Activated T-cell treated with anti-CD3 and anti-CD28 coated beads for 48 hours (primary cell): ENCODE measurements at regions not wholly inside any gene's neighbourhood (a gene's known extent, or its start where the extent isn't known, plus 50 kb on each side); places are given as distances from the start of the nearest gene placed in this dataset.

ENCODE experiments used
- DNase-seq: peaks from one replicate; pipeline ENCODE4 v3.0.0-alpha.2; 2020; ENCODE audit warnings: low read depth

DNA sequence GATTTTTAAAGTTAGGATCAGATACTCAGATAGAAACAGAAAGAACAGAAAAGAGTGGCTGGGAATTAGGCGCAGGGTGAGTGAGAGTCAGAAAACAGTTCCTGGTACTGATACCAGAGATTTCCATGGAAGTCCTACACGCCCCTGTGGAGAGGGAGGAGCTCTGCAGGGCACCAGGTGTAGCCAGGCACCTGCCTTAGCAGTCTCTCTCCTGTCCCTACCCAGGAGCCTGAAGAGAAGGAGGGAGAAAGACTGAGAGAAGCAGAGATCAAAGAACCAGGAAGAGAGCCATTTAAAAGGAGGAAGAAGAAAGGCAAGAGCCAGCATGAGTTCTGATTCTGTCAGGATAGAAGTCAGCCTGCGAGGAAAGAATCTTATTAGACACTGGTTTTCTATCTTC, 65.0 kb downstream of the CBLN1 start:
- no peak for DNase-seq

DNA sequence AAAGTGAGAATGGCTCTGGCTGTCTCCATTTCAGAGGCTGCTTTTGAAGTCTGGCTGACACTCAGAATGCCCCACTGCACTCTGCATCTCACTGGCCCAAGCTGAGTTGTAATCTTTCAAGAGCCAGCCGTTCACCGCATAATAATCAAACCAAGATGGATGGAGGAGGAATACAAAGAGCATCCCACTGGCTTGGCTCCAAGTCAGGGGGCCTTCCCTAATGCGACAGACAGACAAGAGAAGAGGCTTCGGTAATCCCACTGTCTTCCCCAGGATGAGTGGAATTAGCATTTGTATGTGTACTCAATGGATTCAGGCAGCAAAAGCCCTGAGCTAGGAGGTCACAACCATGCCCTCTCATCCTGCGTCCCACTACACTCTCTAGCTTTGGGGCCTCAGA, 68.0 kb downstream of the CBLN1 start:
- DNase-seq, result no peak

DNA sequence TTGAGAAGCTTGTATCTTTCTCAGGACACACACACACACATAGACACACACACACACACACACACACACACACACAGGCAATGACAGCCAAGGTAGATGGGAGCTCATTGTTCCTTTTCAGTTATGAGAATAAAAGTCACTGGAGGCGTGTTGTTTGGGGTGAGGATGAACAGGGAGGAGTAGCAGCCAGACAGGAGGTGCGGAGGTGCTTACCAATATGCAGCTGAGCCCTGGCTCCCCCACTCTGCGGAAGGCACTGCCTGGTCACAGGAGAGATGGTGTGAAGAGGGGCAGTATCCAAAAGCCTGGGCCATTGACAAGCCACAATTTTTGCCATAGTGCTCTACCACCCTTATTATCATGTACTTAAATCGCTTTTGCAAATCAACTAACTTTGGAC, 77.4 kb downstream of the CBLN1 start:
- DNase-seq, result no peak

DNA sequence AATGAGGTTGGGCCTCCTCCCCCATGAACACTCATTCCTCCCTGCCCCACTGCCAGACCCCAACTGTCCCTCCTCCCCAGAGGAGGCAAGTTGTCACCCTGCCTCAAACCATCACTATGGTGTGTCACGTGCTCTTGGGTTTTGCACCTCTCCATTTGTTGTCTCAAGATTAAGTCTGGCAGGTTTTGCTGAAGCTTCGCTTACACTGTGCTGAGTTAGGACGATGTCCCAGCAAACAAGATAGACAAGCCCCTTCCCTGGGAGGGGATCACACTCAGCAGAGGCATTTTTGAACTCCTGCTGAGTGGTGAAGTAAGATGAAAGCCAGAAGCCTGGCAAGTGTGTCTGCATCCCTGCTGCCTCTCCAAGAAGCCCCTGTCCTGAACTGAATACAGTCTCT, 78.3 kb downstream of the CBLN1 start:
- DNase-seq, result no peak

DNA sequence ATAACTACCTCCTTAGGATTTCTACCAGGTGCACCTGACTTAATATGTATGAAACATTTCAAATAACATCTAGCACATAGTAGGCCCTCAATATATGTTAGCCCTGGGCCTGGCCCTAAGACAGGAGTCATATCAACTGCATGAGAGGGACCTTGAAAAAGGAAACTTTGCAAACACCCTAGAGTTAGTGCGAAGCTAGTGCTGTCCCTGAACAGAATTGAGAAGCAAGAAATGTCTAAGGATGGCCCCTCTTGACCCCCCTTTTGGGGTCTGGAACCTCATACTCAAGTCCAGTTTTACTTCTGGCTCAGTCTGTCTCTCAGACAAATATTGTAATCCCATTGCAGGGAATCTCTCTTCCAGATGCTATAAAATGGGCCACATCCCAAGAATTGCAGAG, 80.5 kb downstream of the CBLN1 start:
- no peak for DNase-seq

DNA sequence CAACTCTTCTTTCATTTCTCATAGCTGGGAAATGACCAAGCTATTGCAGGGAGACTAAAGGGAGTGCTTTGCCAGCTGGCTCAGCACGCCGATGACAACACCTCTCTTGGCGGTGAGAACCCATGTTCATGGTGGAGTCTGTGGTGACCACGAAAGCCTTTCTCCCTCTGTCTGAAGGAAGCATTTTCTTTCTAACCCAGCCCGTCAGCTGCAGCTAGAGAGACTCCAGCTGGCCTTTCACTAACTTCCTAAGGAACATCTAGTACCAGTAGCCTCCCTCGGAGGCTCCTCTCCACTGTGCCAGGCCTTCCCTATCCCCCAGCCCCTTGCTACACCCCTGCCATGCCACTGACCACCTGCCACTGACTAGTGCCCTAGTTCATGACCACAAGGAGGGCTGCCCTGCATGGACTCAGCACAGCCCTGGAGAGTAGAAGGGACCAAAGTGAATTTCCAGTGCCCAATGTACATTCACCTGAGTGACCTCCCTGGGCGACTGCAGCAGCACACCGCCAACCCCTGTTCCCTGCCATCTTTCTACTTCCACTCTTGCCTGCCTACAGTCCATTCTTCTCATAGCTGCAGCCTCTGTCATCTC, 81.3 kb downstream of the CBLN1 start:
- no peak for DNase-seq

DNA sequence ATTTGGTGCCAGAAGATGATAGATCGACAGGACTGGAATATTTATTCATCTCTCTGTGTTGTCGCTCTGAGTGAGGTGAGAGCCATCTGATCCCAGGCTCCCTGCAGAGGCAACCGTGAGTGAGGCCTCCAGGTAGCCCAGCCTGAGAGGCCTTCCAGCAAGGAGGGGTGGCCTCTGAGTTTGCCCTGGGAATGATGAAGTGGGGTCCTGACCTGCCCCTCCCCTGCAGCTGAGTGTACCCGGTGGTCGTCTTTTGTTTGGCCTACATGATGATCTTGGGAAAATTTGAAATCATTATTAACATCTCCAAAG, 86.4 kb downstream of the CBLN1 start:
- no peak for DNase-seq

DNA sequence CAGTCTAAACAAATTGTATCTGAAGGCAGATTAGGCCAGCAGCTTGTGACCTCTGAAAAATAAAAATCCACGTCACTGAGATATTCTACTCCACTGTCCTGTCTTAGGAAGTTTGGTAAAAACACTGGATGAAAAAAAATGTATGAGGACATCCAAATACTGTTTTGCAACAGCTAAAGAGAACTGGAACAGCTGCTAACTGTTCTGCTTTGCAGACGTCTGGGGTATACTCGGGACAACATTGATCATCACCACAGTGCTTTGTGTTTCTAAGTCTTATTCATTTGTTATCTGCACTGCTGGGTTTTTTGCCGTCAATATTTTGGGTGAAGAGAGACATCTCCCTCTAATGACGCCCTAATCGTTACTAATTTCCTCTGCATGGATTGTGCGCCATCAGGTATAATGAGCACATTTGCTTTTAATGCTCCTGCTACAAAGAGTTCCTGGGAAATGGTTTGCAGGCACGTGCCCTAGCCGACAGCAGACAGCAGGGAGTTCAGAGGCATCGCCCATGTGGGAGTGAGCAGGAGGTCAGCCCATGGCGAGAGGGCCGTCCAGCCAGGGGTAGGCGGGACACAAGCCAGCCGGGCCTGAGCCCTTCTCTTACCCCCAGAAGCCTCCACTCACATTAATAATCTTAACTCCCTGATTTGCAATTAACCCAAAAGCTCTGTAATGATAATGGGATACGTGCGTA, 87.0 kb downstream of the CBLN1 start:
- DNase-seq, result no peak

DNA sequence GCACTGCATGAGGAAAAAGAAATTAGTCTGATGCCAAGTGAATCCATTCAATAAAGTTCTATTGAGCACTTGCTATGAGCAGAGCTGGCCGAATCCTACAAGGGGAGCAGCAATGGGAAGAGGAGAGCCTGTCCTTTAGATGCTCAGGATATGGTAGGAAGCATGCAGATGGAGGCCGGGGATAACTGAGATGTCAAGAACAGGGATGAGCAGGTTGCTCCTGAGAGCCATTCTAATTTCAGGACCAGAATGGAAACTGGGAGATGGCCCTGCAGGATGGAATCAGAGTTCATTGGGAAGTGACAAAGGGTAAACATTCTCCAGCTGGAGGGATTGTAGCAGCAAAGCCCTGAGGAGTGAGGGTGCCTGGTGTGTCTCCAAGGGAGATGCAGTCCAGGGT, 88.0 kb downstream of the CBLN1 start:
- DNase-seq, result no peak

DNA sequence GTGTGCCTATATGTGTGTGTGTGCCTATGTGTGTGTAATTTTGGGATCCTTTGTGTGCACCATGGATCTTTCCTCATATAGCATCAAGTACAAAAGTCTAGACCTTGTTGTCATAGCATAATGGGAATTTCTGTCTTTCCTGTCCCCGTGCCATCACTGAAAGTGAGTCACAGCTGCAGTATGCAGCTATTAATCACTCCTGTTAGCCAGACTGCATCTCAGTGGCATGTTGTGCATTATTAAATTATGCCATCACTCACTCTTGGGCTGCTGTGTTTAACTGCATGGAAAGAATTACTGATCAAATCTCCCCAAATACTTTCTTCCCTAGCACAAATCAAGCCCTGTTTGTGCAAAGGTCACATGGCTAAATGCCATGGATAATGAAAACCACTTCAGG, 92.4 kb downstream of the CBLN1 start:
- DNase-seq, result no peak

DNA sequence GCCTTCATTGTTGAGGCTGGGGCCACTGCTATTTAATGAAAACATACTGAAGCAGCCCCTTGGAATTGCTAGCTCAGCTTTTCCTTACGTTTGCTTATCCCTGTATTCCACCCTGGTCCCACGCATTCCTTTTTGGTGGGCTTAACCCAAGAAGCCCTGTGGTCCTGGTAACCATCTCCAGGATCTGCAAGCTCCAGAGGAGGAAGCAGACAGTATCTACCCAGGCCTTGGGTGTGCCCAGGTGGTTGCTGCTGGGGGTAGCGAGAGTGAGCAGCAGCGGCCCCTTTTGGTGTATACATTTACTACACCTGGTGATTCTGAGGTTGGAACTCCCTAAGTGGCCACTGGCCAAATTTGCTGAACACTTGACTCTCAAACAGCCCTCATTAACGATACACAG, 97.7 kb downstream of the CBLN1 start:
- peak; percentile 0 for DNase-seq

DNA sequence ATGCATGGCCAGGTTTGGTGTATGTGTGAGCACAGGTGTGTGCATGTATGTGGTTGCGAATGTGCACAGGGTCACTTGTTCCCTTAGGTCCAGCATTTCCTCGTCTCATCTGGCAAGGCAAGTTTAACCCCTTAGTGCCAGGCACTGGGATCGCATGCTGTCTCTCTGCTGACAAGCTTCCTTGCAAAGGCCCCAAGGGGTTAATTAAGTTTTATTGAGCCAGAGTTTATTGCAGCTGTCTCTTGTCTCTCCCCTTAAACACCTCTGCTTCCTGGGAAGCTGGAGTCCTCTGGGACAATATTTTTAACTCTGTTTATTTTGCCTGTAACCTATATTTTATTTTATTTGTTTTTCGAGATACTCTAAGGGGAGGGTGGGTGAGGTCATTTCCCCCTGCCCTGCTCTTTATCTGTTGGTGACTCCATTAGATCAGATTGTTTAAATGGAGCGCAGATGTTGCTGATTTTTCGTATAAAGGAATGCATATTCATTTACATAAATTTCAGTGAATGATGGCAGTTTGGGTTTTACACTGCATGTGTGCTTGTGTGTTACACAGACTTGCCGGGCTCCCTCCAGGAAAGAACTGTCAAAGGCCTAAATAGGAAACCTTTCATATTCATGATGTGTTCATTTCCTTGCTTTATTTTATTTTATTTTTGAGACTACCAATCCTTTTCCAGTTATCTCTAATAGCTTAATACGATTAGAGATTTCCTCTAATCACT, 99.7 kb downstream of the CBLN1 start:
- DNase-seq, result no peak

DNA sequence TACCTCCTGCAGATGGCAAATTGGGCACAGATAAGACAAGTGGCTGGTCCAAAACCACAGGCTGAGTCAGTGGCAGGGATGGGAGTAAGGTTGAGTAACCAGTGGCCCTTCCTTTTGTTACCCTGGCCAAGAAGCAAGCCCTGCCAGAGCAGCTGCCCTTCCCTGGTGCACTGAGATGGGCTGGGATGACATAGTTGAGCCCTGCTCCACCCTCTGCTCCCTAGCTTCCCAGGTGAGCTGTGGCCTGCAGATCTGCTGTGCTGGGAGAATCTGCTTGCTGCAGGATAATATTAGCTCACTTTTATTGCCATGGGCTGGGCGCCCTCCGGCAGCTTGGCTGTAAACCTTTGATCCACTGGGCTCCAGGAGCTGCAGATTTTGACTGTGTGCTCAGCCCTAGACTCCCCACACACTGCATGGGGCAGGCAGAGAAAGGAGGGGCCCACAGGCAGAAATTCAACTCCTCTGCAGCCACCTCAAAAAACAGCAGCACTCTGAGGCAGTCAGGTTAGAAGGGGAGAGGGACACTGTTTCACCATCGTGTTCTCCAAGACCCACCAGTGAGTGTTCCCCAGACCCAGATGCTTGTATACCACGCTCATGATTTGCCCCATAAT, 101.8 kb downstream of the CBLN1 start:
- no peak for DNase-seq

DNA sequence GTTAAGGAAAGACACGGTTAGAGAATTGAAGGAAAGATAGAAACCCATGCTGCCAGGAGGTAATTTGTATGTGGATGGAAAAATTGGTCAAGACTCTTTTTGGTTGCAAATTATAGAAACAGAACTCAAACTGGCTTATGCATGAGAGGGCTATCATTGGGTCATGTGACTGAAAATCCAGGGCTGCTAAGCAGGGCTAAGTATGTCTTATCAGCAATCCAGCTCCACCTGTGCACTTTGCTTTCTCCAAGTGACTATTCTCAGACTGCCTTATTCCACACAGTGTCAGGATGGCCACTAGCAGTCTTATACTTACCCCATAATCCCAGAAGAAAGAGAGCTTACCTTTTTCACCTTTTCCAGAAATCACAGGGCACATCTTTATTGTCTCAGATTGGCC, 113.5 kb downstream of the CBLN1 start:
- DNase-seq, result no peak

DNA sequence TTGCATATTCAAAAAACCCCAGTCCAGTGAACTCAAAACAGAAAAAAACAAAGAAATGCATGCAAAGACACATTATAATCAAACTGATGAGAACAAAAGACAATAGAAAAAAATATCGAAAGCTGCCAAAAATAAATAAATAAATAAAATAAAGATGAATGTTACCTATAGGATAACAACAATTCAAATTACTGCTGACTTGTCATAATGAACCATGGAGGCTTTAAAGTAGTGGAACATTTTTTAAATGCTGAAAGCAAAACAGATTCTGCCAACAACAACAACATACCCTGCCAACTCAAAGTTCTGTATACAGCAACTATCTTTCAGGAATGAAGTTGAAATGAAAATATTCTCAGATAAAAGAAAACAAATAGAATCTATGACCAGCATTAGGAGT, 116.6 kb downstream of the CBLN1 start:
- DNase-seq, result no peak

DNA sequence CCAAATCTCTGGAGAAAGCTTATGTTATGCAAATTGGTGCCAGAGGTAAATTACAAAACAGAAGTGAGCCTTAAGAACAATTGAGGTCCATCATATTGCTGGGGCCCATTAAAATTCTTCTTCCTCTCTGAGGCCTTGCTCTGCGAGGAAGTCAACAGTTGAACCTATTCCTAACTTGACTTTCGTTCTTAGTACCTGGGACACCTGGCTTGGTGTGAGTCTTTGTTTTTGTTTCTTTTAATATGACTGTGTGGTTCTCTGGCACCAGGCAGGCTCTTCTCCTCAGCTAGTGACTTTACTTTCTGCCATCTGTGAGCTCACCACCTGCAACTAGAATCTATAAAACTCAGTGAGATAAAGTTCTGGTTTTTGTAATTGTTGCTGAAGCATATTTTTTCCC, 120.4 kb downstream of the CBLN1 start:
- no peak for DNase-seq

DNA sequence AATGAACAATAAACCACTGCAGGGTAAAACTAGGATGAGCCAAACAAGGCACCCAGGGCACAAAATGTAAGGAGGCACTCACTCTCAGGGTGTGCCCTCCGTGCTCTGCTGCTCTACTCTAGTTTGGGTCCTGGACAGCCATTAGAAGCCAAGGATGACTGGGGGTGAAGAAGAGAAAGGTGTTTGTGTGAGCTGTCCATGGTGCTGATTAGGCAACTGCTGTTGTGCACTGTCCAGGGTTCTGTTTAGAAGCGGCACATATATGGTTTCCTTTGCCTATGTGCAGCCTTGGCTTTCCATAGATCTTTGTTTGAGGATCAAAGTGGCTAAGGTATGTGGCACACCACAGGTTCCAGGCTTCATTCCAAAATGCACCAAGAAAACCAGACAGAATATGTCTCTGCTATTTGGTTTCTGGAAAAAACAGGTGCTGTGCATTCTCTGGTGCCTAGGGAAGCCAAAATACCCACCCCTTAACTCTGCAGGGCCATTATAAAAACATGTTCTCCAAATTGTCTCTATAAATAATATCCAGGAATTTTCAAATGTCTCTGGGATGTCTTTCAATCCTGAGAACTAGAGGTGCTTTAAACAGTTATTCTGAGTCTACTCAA, 123.5 kb downstream of the CBLN1 start:
- no peak for DNase-seq

DNA sequence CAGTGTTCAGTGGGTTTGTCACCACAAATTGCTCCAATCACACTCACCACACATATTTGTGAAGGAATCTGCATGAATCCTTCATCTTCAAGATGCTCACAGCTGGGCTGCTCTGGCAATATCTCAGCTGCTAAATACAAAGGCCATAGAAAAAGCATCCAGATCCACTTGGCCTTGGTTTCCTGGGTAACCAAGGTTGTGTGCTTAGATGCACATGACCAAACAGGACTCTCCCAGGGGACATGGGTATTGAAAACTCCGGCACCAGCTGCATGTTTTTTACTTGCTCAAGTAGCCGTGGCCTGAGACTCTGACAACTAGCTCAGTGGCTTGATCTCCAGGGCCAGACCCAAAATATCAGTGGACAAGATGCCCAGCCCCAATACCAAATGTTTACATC, 131.3 kb downstream of the CBLN1 start:
- no peak for DNase-seq

DNA sequence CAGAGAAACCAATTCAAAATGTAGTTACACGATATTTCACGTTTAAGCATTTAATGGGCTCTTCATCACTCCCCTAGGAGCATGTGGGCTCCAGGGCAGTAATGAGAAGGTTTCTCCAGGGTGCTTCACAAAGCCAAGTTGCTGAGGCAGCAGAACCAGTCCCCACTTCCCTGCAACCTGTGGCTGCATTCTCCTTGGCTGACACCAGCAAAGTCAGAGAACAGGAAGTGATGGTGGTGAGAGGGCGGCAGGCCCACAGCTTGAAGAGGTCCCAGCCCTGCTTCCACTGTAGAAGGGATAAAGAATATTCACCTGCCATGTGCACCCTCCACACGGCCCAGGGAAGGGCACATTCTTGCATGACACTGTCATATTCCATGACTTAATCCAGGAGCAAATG, 133.2 kb downstream of the CBLN1 start:
- DNase-seq, result no peak

DNA sequence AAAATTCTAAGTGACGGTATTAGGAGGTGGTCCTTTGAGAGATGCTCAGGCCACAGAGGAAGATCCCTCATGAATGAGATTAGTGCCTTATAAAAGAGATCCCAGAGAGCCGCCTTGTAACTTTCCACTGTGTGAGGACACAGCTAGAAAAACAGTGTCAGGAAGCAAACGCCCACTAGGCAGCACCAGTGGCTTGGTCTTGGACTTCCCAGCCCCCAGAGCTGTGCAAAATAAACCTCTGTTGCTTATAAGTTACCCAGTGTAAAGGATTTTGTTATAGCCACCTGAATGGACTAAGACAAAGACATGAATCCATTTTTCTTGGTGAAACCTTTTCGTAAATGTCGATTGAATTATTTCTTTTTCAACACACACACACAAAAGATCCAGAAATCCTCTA, 141.0 kb downstream of the CBLN1 start:
- no peak for DNase-seq

DNA sequence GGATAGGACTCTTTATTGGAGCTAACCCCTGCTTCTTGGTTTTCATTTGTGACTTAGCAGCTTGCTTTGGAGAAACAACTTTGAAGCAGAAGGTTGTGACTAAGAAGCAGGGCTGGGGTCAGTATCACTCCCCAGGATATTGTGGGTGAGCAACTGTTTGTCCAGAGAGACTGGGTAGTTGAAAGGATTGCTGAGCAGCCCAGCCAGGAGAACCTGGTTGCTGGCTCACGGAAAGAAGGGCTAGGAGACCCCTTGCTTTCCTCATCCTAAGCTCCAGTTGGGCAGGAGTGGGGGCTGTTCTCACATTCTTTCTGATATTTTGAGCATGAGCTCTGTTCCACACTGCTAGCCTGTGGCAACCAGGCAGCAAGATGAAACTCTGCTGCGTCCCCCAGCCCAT, 151.2 kb downstream of the CBLN1 start:
- no peak for DNase-seq

DNA sequence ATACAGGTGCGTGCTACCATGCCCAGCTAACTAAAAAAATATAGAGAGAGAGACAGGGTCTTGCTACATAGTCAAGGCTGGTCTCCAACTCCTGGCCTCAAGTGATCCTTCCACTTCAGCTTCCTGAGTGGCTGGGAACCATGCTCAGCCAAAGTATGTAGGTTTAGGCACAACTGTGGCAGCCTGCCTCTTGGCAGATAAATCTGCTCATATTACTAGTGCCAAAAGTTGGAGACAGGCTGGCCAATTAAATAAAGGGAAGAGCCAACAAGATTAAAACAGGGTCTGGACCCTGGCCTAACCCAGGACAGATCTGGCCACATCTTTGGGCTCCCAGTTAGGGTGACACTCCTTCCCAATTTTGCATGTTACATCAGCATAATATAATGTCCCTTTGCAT, 151.7 kb downstream of the CBLN1 start:
- DNase-seq, result no peak

DNA sequence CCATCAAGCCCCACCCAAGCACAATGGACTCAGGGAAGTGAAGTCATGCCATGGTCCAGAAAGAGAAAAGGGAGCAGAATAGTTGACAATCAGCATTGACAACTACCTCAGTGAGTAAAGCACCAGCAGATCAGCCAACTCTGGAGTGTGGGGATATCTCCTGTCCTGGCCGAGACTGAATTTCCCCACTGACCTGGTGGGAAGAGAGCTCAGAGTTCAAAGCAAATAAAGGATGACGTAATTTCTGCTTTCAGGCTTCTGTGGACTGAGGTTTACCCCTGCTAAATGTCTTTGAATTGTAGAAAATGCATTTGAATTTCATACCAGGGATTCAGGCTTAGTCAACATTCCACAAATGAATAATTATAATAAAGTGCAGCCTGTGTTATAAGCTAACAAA, 152.9 kb downstream of the CBLN1 start:
- DNase-seq, result no peak
